Endothelial cell of umbilical vein (primary cell): ENCODE measurements at regions not wholly inside any gene's neighbourhood (a gene's known extent, or its start where the extent isn't known, plus 50 kb on each side); places are given as distances from the start of the nearest gene placed in this dataset.

Experiments
- BruUV-seq: library from RNA; stranded (reverse); fragments of 400-500 nt; replicated peaks from 2 replicates; lab custom pipeline; 2021; lab: Mats Ljungman, UMichigan
- CTCF ChIA-PET: fragments of 300-600, 350-600 bp; sonication (Branson Sonifier 250); formaldehyde crosslinking; loops from one replicate; lab custom pipeline; 2021; ENCODE audit warnings: antibody characterized with exemption, inconsistent platforms; lab: Charles Lee
- POLR2A ChIA-PET: fragments of 300-600, 350-600 bp; sonication (Branson Sonifier 250); formaldehyde crosslinking; loops from one replicate; lab custom pipeline; 2021; ENCODE audit warnings: antibody characterized with exemption, inconsistent platforms; lab: Charles Lee
- DNase-seq: peaks from one replicate; pipeline ENCODE4 v3.0.0-alpha.2; 2011; ENCODE audit warnings: low read depth, low spot score
- FAIRE-seq: peaks from 2 replicates; lab custom pipeline; 2011; peaks lifted over from hg19 to GRCh38; lab: Jason Lieb, UNC
- H2AFZ ChIP-seq: 2 replicates; pipeline ENCODE4 v1.6.0; 2012; ENCODE audit warnings: low read depth, low read length, control low read depth, inconsistent platforms
- H3K27ac ChIP-seq: 2 replicates; pipeline ENCODE4 v1.5.1; 2011; ENCODE audit warnings: low read depth, mild to moderate bottlenecking, control low read depth, low read length, moderate library complexity; ENCODE audit not compliant: insufficient read depth
- H3K27me3 ChIP-seq, 2 experiments: 2 replicates each; pipeline versions ENCODE4 v1.6.0 to v1.6.1; 2011; ENCODE audit warnings: low read length in 2 of 2, mixed read lengths in 1 of 2; ENCODE audit not compliant: control insufficient read depth in 2 of 2, insufficient read depth in 2 of 2
- H3K36me3 ChIP-seq, 2 experiments: 2 replicates in 1 of 2; 3 replicates in 1 of 2; pipeline ENCODE4 v1.5.1; 2011; ENCODE audit warnings: low read length in 2 of 2, mild to moderate bottlenecking in 1 of 2, moderate library complexity in 1 of 2; ENCODE audit not compliant: control insufficient read depth in 2 of 2, insufficient read depth in 2 of 2; ENCODE audit errors: extremely low read depth in 1 of 2
- H3K4me1 ChIP-seq: 3 replicates; pipeline ENCODE4 v1.5.1; 2011; ENCODE audit warnings: mild to moderate bottlenecking, low read length; ENCODE audit not compliant: control insufficient read depth, insufficient read depth; ENCODE audit errors: extremely low read depth
- H3K4me2 ChIP-seq: 2 replicates; pipeline ENCODE4 v1.6.1; 2011; ENCODE audit warnings: low read length, control low read depth, mixed read lengths; ENCODE audit not compliant: insufficient read depth
- H3K4me3 ChIP-seq, 3 experiments: fragments of 200-600 bp in 1 of 3; sonication (generic), shearing (Covaris generic) in 1 of 3; replicated peaks in 1 of 3; 2 replicates each; pipeline ENCODE4 v1.5.1; 2011 to 2016; ENCODE audit warnings: control low read depth in 3 of 3, low read length in 3 of 3, mild to moderate bottlenecking in 2 of 3, inconsistent platforms in 1 of 3, low read depth in 1 of 3, moderate library complexity in 1 of 3; ENCODE audit not compliant: insufficient read depth in 1 of 3
- H3K79me2 ChIP-seq: 2 replicates; pipeline ENCODE4 v1.6.0; 2012; ENCODE audit warnings: low read length, inconsistent platforms; ENCODE audit not compliant: control insufficient read depth, insufficient read depth
- H3K9ac ChIP-seq: replicated peaks from 2 replicates; pipeline ENCODE3; 2011; ENCODE audit warnings: low read length, control low read depth; ENCODE audit not compliant: insufficient read depth; ENCODE audit errors: extremely low read depth
- H3K9me1 ChIP-seq: replicated peaks from 3 replicates; pipeline ENCODE4 v1.6.0; 2011; ENCODE audit warnings: mild to moderate bottlenecking, low read length; ENCODE audit not compliant: control insufficient read depth, insufficient read depth; ENCODE audit errors: extremely low read depth
- H3K9me3 ChIP-seq: replicated peaks from 2 replicates; pipeline ENCODE4 v1.5.1; 2012; ENCODE audit warnings: low read length, inconsistent platforms; ENCODE audit not compliant: control insufficient read depth, insufficient read depth
- H4K20me1 ChIP-seq: replicated peaks from 2 replicates; pipeline ENCODE3; 2011; ENCODE audit warnings: mild to moderate bottlenecking, low read length; ENCODE audit not compliant: control insufficient read depth, insufficient read depth; ENCODE audit errors: extremely low read depth
- CTCF ChIP-seq, 2 donors: IDR thresholded peaks; 1 replicate in 1 of 2; 2 replicates in 1 of 2; pipeline ENCODE4 v1.5.1; 2011; ENCODE audit warnings: low read length in 2 of 2, mild to moderate bottlenecking in 2 of 2, moderate library complexity in 2 of 2, control low read depth in 1 of 2, inconsistent platforms in 1 of 2, low read depth in 1 of 2; ENCODE audit not compliant: insufficient read depth in 1 of 2; ENCODE audit errors: extremely low read depth in 1 of 2
- EZH2 ChIP-seq: IDR thresholded peaks from 2 replicates; pipeline ENCODE4 v1.6.1; 2012; ENCODE audit warnings: borderline replicate concordance, low read depth, mild to moderate bottlenecking, moderate library complexity, low read length, inconsistent platforms; ENCODE audit not compliant: severe bottlenecking
- FOS ChIP-seq: IDR thresholded peaks from 2 replicates; pipeline ENCODE4 v1.6.1; 2011; ENCODE audit warnings: mild to moderate bottlenecking, low read length, moderate library complexity, borderline replicate concordance; ENCODE audit not compliant: insufficient read depth
- GATA2 ChIP-seq: IDR thresholded peaks from 2 replicates; pipeline ENCODE4 v1.7.0; 2011; ENCODE audit warnings: low read depth, mild to moderate bottlenecking, moderate library complexity, mixed read lengths, low read length; ENCODE audit not compliant: insufficient read length, insufficient read depth
- JUN ChIP-seq: IDR thresholded peaks from 2 replicates; pipeline ENCODE4 v1.6.1; 2011; ENCODE audit warnings: borderline replicate concordance, low read depth; ENCODE audit not compliant: insufficient read length, insufficient read depth
- MAX ChIP-seq: IDR thresholded peaks from 2 replicates; pipeline ENCODE4 v1.6.1; 2011; ENCODE audit not compliant: insufficient read depth, insufficient read length
- MYC ChIP-seq: IDR thresholded peaks from one replicate; pipeline ENCODE4 v1.6.1; 2011; ENCODE audit warnings: mild to moderate bottlenecking, low read depth, low read length
- POLR2A ChIP-seq: IDR thresholded peaks from 2 replicates; pipeline ENCODE4 v1.6.1; 2012; ENCODE audit warnings: low read depth, mild to moderate bottlenecking, control low read depth, low read length
- POLR2AphosphoS5 ChIP-seq: IDR thresholded peaks from 2 replicates; pipeline ENCODE4 v1.6.1; 2012; ENCODE audit warnings: low read depth, mild to moderate bottlenecking, control low read depth, low read length, moderate library complexity; ENCODE audit not compliant: insufficient read depth
- dilution Hi-C: fragments of 300-500 bp; cut with MboI; formaldehyde crosslinking; loops from one replicate; pipeline ENCODE4 v1.15.0; 2019; ENCODE audit warnings: low sequenced_read_pairs; ENCODE audit not compliant: extremely low pct_ligation_motif_present
- intact Hi-C: fragments of 100-400 bp; cut with micrococcal nuclease; formaldehyde crosslinking; loops from one replicate; pipeline ENCODE4 v1.10.0; 2022

- DNase-seq, result no peak
- no TSS peak for BruUV-seq
- no peaks in the 10 kb centered on the region for H4K20me1 ChIP-seq
- no peaks in the 10 kb centered on the region for H3K9me1 ChIP-seq
- H3K27me3 ChIP-seq, result peaks cover 0 to under 1% of the 10 kb centered on the region in 2 experiments
- CTCF ChIA-PET, result interaction anchor here (1.3 kb wide), 1 partner anchor 34 kb away, joined by 9 read pairs; no protein-coding TSS in a partner anchor
- H3K9ac ChIP-seq, result no peak overlapping the region
- dilution Hi-C loops (no loop called here), intact Hi-C loops (no loop called here)
- no peaks in the 10 kb centered on the region for H3K36me3 ChIP-seq
- no peak overlapping the region for H3K4me2 ChIP-seq
- POLR2A ChIA-PET, result no interaction called here
- no peaks in the 10 kb centered on the region for H3K79me2 ChIP-seq
- FAIRE-seq, result no peak
- H2AFZ ChIP-seq, result no peak overlapping the region
- peaks cover 13% of the 10 kb centered on the region for H3K4me1 ChIP-seq
- H3K9me3 ChIP-seq, result no peaks in the 10 kb centered on the region
- H3K27ac ChIP-seq, result no peak overlapping the region
- TF ChIP-seq JUN, result no peak
- TF ChIP-seq CTCF (IDR thresholded peaks at IDR 0.05; ENCODE audit: extremely low read depth in 1 of 2, insufficient read depth in 1 of 2, low read depth in 1 of 2, low read length in 2 of 2), result no peak
- no peak for TF ChIP-seq EZH2
- TF ChIP-seq GATA2, result no peak
- no peak for TF ChIP-seq POLR2A
- TF ChIP-seq POLR2AphosphoS5, result no peak
- TF ChIP-seq MYC, result no peak
- TF ChIP-seq MAX, result no peak
- TF ChIP-seq FOS, result no peak
- no peak overlapping the region for H3K4me3 ChIP-seq
Measured at GRCh38 chr5:171518916-171519315, 99.5 kb downstream of the FGF18 start.
